ENCODE measurements at regions not wholly inside any gene's neighbourhood (a gene's known extent, or its start where the extent isn't known, plus 50 kb on each side); places are given as distances from the start of the nearest gene placed in this dataset.
"Not testable (repeated sequence)": the region's sequence is repeated elsewhere in the genome, so short reads cannot be mapped to it uniquely, and the experiment has no call there.

DNA sequence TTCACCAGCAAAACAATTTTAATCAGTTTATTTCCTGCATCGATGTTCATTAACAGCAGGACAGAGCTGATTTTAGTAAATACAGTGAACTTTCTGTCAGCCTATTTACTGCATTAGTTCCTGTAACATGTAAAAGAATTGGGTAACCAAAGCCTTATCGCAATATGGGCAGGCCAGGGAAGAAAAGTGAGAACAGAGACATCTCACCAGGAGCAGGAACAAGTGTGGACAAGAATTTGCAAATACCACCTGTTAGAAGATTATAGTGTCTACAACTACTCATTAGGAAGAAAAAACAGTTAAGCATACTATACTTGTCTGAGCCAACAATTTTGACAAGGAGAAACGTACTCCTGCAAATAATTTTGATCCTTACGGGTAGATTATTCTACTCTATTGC is 1293.9 kb downstream of the PLA2G4A start:
- DNase-seq (ENCODE audit: low read depth in 1 of 2, low spot score in 1 of 2): no peak

DNA sequence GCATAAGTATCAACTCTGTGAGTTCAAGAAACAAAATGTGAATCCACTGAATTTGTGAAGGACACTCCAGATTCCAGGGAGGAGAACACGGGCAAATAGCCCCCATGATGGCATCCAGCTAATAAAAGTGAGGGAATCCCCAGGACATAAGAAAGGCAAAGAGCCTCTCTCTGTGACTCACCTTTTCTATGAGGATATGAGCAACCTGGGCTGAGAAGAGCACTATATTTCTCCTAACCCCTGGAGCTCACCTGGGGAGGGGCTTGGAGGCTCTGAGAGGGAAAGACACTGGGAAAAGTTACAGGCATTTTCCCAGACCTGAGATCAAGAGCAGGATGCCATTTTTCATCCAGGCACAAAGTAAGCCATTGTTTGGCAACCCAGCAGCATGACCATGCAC is 1298.8 kb downstream of the PLA2G4A start:
- DNase-seq (ENCODE audit: low read depth in 1 of 2, low spot score in 1 of 2): no peak

DNA sequence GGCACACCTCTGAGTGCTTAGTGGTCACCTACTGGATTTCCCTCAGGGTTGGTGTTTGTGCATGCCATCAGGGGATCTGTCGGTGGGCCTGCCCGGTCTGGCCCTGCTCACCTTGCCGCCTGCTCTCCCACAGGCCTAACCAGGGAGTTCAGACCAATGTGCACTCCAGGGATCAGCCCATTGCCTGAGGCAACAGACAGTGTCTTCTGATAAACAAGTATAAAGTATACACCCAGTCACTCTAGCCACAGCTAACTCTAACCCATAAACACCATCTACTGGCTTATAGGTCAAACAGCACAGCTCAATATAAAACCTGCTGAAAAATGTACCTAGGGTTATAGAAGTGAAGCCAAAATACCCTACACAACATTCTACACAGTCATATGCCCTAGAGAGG is 1300.0 kb downstream of the PLA2G4A start:
- DNase-seq (ENCODE audit: low read depth in 1 of 2, low spot score in 1 of 2): no peak

GRCh38 chr1:188129856-188130838 is 1301.4 kb downstream of the PLA2G4A start:
- no peak for DNase-seq (ENCODE audit: low read depth in 1 of 2, low spot score in 1 of 2)

DNA sequence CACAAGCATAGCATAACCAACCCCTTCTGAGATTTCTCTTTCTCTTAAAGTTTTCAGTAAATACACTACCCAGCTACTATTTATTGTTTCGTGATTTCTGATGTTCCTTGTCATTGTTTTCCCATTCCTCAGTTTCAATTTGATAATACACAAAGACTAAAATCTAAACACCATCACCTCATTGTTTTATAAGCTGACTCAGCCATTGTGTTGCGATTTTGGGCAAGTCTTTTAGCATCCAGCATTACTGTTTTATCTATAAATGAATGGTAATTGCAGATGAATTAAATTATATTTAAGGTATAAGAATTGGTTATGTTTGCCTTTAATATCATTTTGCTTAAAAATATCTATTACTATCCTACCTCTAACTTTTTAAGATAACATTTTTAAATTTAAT is 1308.5 kb downstream of the PLA2G4A start:
- DNase-seq (ENCODE audit: low read depth in 1 of 2, low spot score in 1 of 2): no peak

GRCh38 chr1:188140958-188141357 is 1312.2 kb downstream of the PLA2G4A start:
- no peak for DNase-seq (ENCODE audit: low read depth in 1 of 2, low spot score in 1 of 2)

DNA sequence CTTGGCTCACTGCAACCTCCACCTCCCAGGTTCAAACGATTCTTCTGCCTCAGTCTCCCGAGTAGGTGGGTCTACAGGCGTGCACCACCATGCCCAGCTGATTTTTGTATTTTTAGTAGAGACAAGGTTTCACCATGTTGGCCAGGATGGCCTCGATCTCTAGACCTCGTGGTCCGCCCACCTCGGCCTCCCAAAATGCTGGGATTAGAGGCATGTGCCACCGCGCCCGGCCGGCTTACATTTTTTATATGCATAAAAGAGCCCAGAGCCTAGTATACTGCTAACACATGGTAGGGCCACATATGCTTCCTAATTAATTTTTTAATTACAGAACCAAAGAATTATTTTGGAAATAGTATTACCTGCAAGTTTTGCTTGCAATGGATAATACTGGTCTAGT is 1325.4 kb downstream of the PLA2G4A start:
- no peak for DNase-seq (ENCODE audit: low read depth in 1 of 2, low spot score in 1 of 2)

- no peak for DNase-seq (ENCODE audit: low read depth in 1 of 2, low spot score in 1 of 2)
Observed at GRCh38 chr1:188154761-188155160, 1326.0 kb downstream of the PLA2G4A start.

DNA sequence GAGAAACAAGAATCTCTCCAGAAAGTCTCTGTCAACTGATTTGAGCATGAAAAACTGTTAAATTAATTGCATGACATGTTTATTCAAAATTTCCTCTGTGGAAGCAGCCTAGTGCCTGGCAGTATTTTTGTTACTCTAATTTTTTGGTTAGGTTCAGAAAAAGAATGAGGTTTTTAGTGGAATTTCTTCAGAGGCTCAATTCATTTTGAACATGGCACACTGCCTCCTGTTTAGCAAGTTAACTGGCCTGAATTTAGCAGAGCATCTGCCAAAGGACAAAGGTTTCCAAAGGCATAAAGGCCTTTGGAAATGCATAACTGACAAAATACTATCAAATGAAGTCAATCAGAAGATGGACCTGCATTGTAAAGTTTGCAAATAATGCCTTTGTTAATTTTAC is 1326.5 kb downstream of the PLA2G4A start:
- no peak for DNase-seq (ENCODE audit: low read depth in 1 of 2, low spot score in 1 of 2)

DNA sequence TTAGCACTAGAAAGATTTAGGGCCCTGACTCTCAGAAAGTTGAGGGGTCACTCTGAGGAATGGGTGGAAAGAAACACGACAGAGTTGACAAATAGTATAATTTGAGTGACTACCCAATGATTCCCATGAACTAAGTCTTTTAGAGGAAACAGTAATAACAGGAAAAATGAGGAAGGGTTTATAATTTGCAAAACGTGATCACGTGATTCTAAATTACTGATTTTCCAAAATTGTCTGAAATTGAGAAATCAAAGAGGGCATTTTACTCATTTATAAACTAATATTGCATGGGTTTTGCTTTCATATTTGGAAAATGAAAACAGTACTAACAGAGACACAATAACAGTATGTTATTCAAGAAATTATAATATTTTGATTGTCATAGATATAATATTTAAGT is 1335.7 kb downstream of the PLA2G4A start:
- DNase-seq (ENCODE audit: low read depth in 1 of 2, low spot score in 1 of 2): no peak

GRCh38 chr1:188166654-188167053 is 1337.9 kb downstream of the PLA2G4A start:
- no peak for DNase-seq (ENCODE audit: low read depth in 1 of 2, low spot score in 1 of 2)

GRCh38 chr1:188169971-188170370 is 1341.2 kb downstream of the PLA2G4A start:
- DNase-seq (ENCODE audit: low read depth in 1 of 2, low spot score in 1 of 2): no peak

DNA sequence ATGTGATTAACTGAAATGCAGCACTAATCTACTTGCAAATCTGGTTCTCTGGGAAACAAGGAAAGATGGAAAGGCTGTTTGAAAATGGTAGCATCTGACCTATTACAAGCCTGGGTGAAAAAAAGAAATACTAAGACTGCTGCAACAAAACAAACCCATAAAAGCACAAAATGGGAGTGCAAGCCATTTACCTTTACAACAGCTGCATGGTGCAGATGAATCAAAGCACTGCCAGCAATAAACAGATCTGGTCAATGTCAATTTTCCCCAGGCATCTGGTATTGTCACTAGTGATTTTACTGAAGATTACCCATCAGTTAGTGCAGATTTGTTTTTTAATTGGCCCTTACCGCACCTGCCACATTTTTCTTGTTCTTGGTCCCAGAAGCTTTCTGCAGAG is 1341.7 kb downstream of the PLA2G4A start:
- no peak for DNase-seq (ENCODE audit: low read depth in 1 of 2, low spot score in 1 of 2)

- DNase-seq (ENCODE audit: low read depth in 1 of 2, low spot score in 1 of 2): no peak
Observed at GRCh38 chr1:188170935-188171334, 1342.2 kb downstream of the PLA2G4A start.

DNA sequence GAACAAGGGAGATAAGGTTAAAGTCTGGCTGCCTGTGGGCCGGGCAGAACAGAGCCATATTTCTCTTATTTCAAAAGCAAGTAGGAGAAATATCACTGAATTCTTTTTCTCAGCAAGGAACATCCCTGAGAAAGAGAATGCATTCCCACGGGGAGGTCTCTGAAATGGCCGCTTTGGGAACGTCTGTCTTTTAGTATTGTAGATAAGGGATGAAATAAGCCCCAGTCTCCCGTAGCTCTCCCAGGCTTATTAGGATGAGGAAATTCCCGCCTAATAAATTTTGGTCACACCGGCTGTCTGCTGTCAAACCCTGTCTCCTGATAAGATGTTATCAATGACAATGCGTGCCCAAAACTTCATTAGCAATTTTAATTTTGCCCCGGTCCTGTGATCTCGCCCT is 1353.3 kb downstream of the PLA2G4A start:
- DNase-seq (ENCODE audit: low read depth in 1 of 2, low spot score in 1 of 2): not testable (repeated sequence)

GRCh38 chr1:188188317-188188716 is 1359.6 kb downstream of the PLA2G4A start:
- DNase-seq (ENCODE audit: low read depth in 1 of 2, low spot score in 1 of 2): no peak

GRCh38 chr1:188194916-188195315 is 1366.2 kb downstream of the PLA2G4A start:
- no peak for DNase-seq (ENCODE audit: low read depth in 1 of 2, low spot score in 1 of 2)

DNA sequence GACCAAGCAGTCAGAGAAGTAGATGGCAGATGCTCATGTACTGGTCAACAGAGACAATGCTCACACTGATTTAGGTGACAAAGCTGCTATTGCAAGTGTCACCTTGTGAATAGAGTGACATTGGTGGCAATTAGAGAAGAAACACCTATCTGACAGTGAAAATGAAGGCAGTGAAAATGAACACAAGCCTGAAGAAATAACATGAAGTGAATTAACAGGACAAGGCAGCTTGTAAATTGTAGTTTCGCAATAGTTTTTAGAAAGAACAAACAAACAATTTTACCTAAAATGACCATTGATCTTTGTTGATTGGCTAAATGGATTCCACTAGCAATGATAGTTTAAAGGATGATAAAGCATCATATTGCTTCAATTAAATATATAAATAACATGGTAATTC is 1389.5 kb downstream of the PLA2G4A start:
- no peak for DNase-seq (ENCODE audit: low read depth in 1 of 2, low spot score in 1 of 2)

DNA sequence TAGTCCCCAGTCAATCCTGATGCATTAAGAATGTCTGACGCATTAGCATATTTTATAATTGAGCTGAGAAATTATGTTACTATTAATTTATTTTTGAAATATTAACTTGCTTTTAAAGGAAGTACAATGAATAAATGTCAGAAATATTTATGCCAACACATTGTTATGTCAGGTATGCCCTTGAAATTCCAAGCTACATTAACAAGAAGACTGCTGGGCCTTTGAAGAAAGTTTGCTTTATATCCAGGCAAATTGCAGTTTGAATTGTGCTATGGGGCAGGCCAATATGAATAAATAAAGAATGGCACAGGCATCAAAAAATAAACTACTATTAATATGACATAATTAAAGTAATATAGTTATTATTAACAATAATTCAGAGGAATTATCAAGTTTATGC is 1391.3 kb downstream of the PLA2G4A start:
- no peak for DNase-seq (ENCODE audit: low read depth in 1 of 2, low spot score in 1 of 2)

DNA sequence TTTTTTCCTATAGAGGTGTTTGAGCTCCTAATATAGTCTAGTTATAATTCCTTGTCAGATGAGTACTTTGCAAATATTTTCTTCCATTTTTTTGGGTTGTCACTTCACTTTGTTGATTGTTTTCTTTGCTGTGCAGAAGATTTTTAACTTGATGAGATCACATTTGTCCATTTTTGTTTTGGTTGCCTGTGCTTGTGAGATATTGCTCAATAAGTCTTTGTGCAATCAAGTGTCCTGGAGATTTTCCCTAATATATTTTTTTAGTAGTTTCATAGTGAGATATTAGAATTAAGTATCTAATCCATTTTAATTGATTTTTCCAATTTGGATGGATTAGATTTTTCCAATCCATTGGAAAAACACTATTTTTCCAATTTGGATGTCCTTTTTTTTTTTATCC is 1395.5 kb downstream of the PLA2G4A start:
- DNase-seq (ENCODE audit: low read depth in 1 of 2, low spot score in 1 of 2): no peak

DNA sequence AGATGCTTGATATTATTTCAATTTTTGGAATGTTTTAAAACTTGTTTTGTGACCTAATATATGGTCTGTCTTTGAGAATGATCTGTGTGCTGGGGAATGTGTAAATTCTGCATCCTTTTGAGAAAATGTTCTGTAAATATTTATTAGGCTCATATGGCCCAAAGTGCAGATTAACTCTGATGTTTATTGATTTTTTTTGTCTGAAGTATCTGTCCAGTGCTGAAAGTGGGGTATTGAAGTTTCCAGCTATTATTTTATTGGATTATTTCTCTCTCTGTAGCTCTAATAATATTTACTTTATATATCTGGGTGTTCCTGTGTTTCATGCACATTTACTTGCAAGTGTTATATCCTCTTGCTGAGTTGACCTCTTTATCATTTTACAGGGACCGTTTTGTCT is 1397.2 kb downstream of the PLA2G4A start:
- DNase-seq (ENCODE audit: low read depth in 1 of 2, low spot score in 1 of 2): no peak

DNA sequence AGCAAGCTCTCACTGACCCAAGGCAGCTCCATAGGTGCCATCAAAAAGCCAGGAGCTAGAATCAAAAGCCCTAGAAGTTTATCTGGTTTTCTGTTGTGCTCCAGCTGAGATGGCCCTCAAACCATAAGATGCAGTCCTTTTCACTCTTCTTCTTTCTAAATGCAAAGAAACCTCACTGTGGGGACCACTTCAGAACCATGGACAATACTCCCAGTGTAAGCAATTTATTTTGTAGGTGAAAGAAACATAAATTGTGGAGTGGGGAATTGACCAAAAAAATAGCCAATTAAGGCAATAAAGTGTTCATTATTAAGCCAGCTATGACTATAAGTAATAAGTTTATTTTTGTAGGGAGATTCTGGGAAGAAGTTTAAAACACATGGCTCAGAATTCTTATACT is 1399.9 kb downstream of the PLA2G4A start:
- no peak for DNase-seq (ENCODE audit: low read depth in 1 of 2, low spot score in 1 of 2)

Data from activated CD4-positive, alpha-beta T cell treated with anti-CD3 and anti-CD28 coated beads, Interleukin-2, amount 50 U/mL, for 24 hours (primary cell).